Vagina (tissue), 2 donors: ENCODE measurements at regions not wholly inside any gene's neighbourhood (a gene's known extent, or its start where the extent isn't known, plus 50 kb on each side); places are given as distances from the start of the nearest gene placed in this dataset.

Experiments used
- DNase-seq, 2 donors: peaks; one replicate each; pipeline ENCODE4 v3.0.0-alpha.2; 2017; ENCODE audit errors: extremely low spot score in 2 of 2
- H3K27ac ChIP-seq: fragments of 200-600 bp; sonication (generic); one replicate; pipeline ENCODE4 v1.5.1; 2019
- H3K27me3 ChIP-seq: fragments of 200-600 bp; sonication (generic); one replicate; pipeline ENCODE4 v1.5.1; 2019
- H3K36me3 ChIP-seq, 2 donors: fragments of 200-600 bp; sonication (generic); one replicate each; pipeline ENCODE4 v1.5.1; 2017 to 2019
- H3K4me1 ChIP-seq: fragments of 200-600 bp; sonication (generic); one replicate; pipeline ENCODE4 v1.5.1; 2019
- H3K4me3 ChIP-seq, 2 donors: fragments of 200-600 bp; sonication (generic); 1 replicate in 1 of 2; 2 replicates in 1 of 2; pipeline ENCODE4 v1.5.1; 2016 to 2019
- H3K9me3 ChIP-seq: fragments of 200-600 bp; sonication (generic); one replicate; pipeline ENCODE4 v1.5.1; 2019
- CTCF ChIP-seq, 3 experiments: fragments of 450-650 bp in 2 of 3; fragments of 200-600 bp in 1 of 3; sonication (generic) in 1 of 3; IDR thresholded peaks; one replicate each; pipeline ENCODE4 v1.5.1; 2017 to 2019; ENCODE audit warnings: antibody characterized with exemption in 3 of 3, mild to moderate bottlenecking in 2 of 3, moderate library complexity in 2 of 3
- POLR2A ChIP-seq, 2 donors: fragments of 450-650 bp; IDR thresholded peaks; one replicate each; pipeline ENCODE4 v1.6.1; 2017; ENCODE audit warnings: antibody characterized with exemption in 2 of 2, mild to moderate bottlenecking in 2 of 2, moderate library complexity in 2 of 2
- POLR2AphosphoS5 ChIP-seq, 2 donors: sonication (generic); formaldehyde crosslinking; IDR thresholded peaks; one replicate each; pipeline ENCODE4 v1.9.0; 2017; ENCODE audit warnings: antibody characterized with exemption in 2 of 2, mild to moderate bottlenecking in 2 of 2, low read depth in 1 of 2; ENCODE audit not compliant: insufficient read depth in 1 of 2
- intact Hi-C: fragments of 100-400 bp; cut with DNase I; formaldehyde crosslinking; loops from one replicate; pipeline ENCODE4 v1.15.1; 2023

GRCh38 chrX:124216396-124217115 lies 115.9 kb upstream of the TEX13D start:
- intact Hi-C loops, result no loop called here
- DNase-seq, result no peak
- Histone ChIP-seq H3K4me1 (no peaks in the 10 kb centered on the region), H3K9me3 (no peaks in the 10 kb centered on the region), H3K36me3 (no peaks in the 10 kb centered on the region), H3K4me3 (no peak overlapping the region), H3K27me3 (no peaks in the 10 kb centered on the region), H3K27ac (no peak overlapping the region)
- TF ChIP-seq POLR2A (IDR thresholded peaks at IDR 0.05) (no peak), POLR2AphosphoS5 (IDR thresholded peaks at IDR 0.05; ENCODE audit: insufficient read depth in 1 of 2, low read depth in 1 of 2) (no peak), CTCF (IDR thresholded peaks at IDR 0.05) (no peak)

- Histone ChIP-seq H3K9me3 (no peaks in the 10 kb centered on the region), H3K4me1 (no peaks in the 10 kb centered on the region), H3K36me3 (no peaks in the 10 kb centered on the region), H3K27me3 (no peaks in the 10 kb centered on the region), H3K4me3 (no peak overlapping the region), H3K27ac (no peak overlapping the region)
- DNase-seq, result no peak
- TF ChIP-seq POLR2A (IDR thresholded peaks at IDR 0.05) (no peak), CTCF (IDR thresholded peaks at IDR 0.05) (no peak), POLR2AphosphoS5 (IDR thresholded peaks at IDR 0.05; ENCODE audit: insufficient read depth in 1 of 2, low read depth in 1 of 2) (no peak)
- intact Hi-C loops, result no loop called here
Measured at GRCh38 chrX:124217304-124218251, 114.9 kb upstream of the TEX13D start.

- Histone ChIP-seq H3K27me3 (no peaks in the 10 kb centered on the region), H3K27ac (no peak overlapping the region), H3K4me3 (no peak overlapping the region), H3K36me3 (no peaks in the 10 kb centered on the region), H3K4me1 (no peaks in the 10 kb centered on the region), H3K9me3 (no peaks in the 10 kb centered on the region)
- no peak for DNase-seq
- no peak for TF ChIP-seq POLR2AphosphoS5 (IDR thresholded peaks at IDR 0.05; ENCODE audit: insufficient read depth in 1 of 2, low read depth in 1 of 2)
- intact Hi-C loops, result no loop called here
Measured at GRCh38 chrX:124223524-124223923, 108.9 kb upstream of the TEX13D start.

GRCh38 chrX:124224528-124224927 lies 107.9 kb upstream of the TEX13D start:
- no peaks in the 10 kb centered on the region for H3K9me3 ChIP-seq
- H3K36me3 ChIP-seq, result no peaks in the 10 kb centered on the region
- no peaks in the 10 kb centered on the region for H3K27me3 ChIP-seq
- H3K4me3 ChIP-seq, result no peak overlapping the region
- TF ChIP-seq CTCF (IDR thresholded peaks at IDR 0.05) (no peak), POLR2A (IDR thresholded peaks at IDR 0.05) (no peak), POLR2AphosphoS5 (IDR thresholded peaks at IDR 0.05; ENCODE audit: insufficient read depth in 1 of 2, low read depth in 1 of 2) (no peak)
- no peak overlapping the region for H3K27ac ChIP-seq
- intact Hi-C loops, result no loop called here
- no peaks in the 10 kb centered on the region for H3K4me1 ChIP-seq
- DNase-seq, result no peak

GRCh38 chrX:124226129-124226528 lies 106.3 kb upstream of the TEX13D start:
- Histone ChIP-seq H3K9me3 (no peaks in the 10 kb centered on the region), H3K27me3 (no peaks in the 10 kb centered on the region), H3K4me1 (no peaks in the 10 kb centered on the region), H3K27ac (no peak overlapping the region), H3K4me3 (no peak overlapping the region), H3K36me3 (no peaks in the 10 kb centered on the region)
- TF ChIP-seq CTCF (IDR thresholded peaks at IDR 0.05), result no peak
- no peak for TF ChIP-seq POLR2A (IDR thresholded peaks at IDR 0.05)
- TF ChIP-seq POLR2AphosphoS5 (IDR thresholded peaks at IDR 0.05; ENCODE audit: insufficient read depth in 1 of 2, low read depth in 1 of 2), result no peak
- intact Hi-C loops, result no loop called here
- no peak for DNase-seq
